ENCODE measurements at regions not wholly inside any gene's neighbourhood (a gene's known extent, or its start where the extent isn't known, plus 50 kb on each side); places are given as distances from the start of the nearest gene placed in this dataset.

- TF ChIP-seq REST (IDR thresholded peaks at IDR 0.05; ENCODE audit: insufficient replicate concordance, low read depth): no peak
- no peak for TF ChIP-seq CTCF (IDR thresholded peaks at IDR 0.05; ENCODE audit: insufficient read depth, low read length)
These were observed 648.6 kb upstream of the GRM3 start for GRCh38 chr7:85995101-85995500.

Measured in HL-60 (cell line).